Karpas-422 (cell line): ENCODE measurements at regions not wholly inside any gene's neighbourhood (a gene's known extent, or its start where the extent isn't known, plus 50 kb on each side); places are given as distances from the start of the nearest gene placed in this dataset.
A peak's percentile ranks its signal among the peaks of the same experiment; 100 is the strongest.

Experiments used
- DNase-seq: peaks from one replicate; pipeline ENCODE4 v3.0.0-alpha.2; 2015
- H2AFZ ChIP-seq: fragments of 200-600 bp; sonication (generic); 2 replicates; pipeline ENCODE4 v1.6.1; 2014; ENCODE audit warnings: antibody characterized with exemption, low read length, mixed read lengths
- H3K27ac ChIP-seq: fragments of 200-600 bp; sonication (generic); 2 replicates; pipeline ENCODE4 v1.5.1; 2014; ENCODE audit warnings: mild to moderate bottlenecking, low read length, moderate library complexity
- H3K27me3 ChIP-seq: fragments of 200-600 bp; sonication (generic); 2 replicates; pipeline ENCODE4 v1.6.1; 2014; ENCODE audit warnings: low read length, mixed read lengths
- H3K36me3 ChIP-seq: fragments of 200-600 bp; sonication (generic); 2 replicates; pipeline ENCODE4 v1.6.1; 2014; ENCODE audit warnings: low read length, mixed read lengths; ENCODE audit not compliant: insufficient read depth
- H3K4me1 ChIP-seq: fragments of 200-600 bp; sonication (generic); 2 replicates; pipeline ENCODE4 v1.6.1; 2014; ENCODE audit warnings: mild to moderate bottlenecking, low read length, mixed read lengths
- H3K4me2 ChIP-seq: fragments of 200-600 bp; sonication (generic); 2 replicates; pipeline ENCODE4 v1.6.1; 2014; ENCODE audit warnings: low read length, low read depth, mild to moderate bottlenecking; ENCODE audit not compliant: poor library complexity, severe bottlenecking
- H3K4me3 ChIP-seq: fragments of 200-600 bp; sonication (generic); 2 replicates; pipeline ENCODE4 v1.5.1; 2014; ENCODE audit warnings: mild to moderate bottlenecking, antibody characterized with exemption, low read length, mixed read lengths
- H3K79me2 ChIP-seq: fragments of 200-600 bp; sonication (generic); 2 replicates; pipeline ENCODE4 v1.6.1; 2014; ENCODE audit warnings: mild to moderate bottlenecking, low read length, mixed read lengths
- H3K9ac ChIP-seq: fragments of 200-600 bp; sonication (generic); 2 replicates; pipeline ENCODE4 v1.6.0; 2014; ENCODE audit warnings: low read length
- H3K9me2 ChIP-seq: fragments of 200-600 bp; sonication (generic), shearing (Covaris generic); replicated peaks from 2 replicates; pipeline ENCODE4 v1.6.0; 2014; ENCODE audit warnings: mild to moderate bottlenecking, low read length, moderate library complexity; ENCODE audit not compliant: insufficient read depth
- H3K9me3 ChIP-seq: fragments of 300-700, 200-600 bp; sonication (generic); 2 replicates; pipeline ENCODE4 v1.6.1; 2014; ENCODE audit warnings: low read length, mixed read lengths
- H4K20me1 ChIP-seq: fragments of 200-600 bp; sonication (generic); 2 replicates; pipeline ENCODE4 v1.6.1; 2014; ENCODE audit warnings: mild to moderate bottlenecking, antibody characterized with exemption, low read length, low read depth; ENCODE audit not compliant: insufficient read depth

GRCh38 chr2:176733698-176734430 is 464.6 kb downstream of the MTX2 start:
- no peak overlapping the region for H3K4me2 ChIP-seq
- 0 out of 2 replicates have a peak overlapping the region, but pooled peaks have one; percentile 64 for H2AFZ ChIP-seq
- no peaks in the 10 kb centered on the region for H3K9me2 ChIP-seq
- H4K20me1 ChIP-seq = no peaks in the 10 kb centered on the region
- no peaks in the 10 kb centered on the region for H3K9me3 ChIP-seq
- no peaks in the 10 kb centered on the region for H3K36me3 ChIP-seq
- no peak overlapping the region for H3K4me3 ChIP-seq
- H3K9ac ChIP-seq = no peak overlapping the region
- H3K27me3 ChIP-seq = no peaks in the 10 kb centered on the region
- no peak overlapping the region for H3K27ac ChIP-seq
- DNase-seq = no peak
- H3K79me2 ChIP-seq = no peaks in the 10 kb centered on the region
- H3K4me1 ChIP-seq = peaks cover 10% of the 10 kb centered on the region

GRCh38 chr2:176734868-176735267 is 465.6 kb downstream of the MTX2 start:
- Histone ChIP-seq H3K9me2 (no peaks in the 10 kb centered on the region), H4K20me1 (no peaks in the 10 kb centered on the region), H3K4me2 (no peak overlapping the region), H3K79me2 (no peaks in the 10 kb centered on the region), H3K27me3 (no peaks in the 10 kb centered on the region), H3K9ac (no peak overlapping the region), H3K9me3 (no peaks in the 10 kb centered on the region), H3K36me3 (no peaks in the 10 kb centered on the region), H3K4me3 (no peak overlapping the region), H3K27ac (no peak overlapping the region), H3K4me1 (peaks cover 16% of the 10 kb centered on the region), H2AFZ (no peak overlapping the region)
- no peak for DNase-seq

GRCh38 chr2:176742271-176742670 is 470.3 kb upstream of the HNRNPA3 start:
- H3K79me2 ChIP-seq = no peaks in the 10 kb centered on the region
- H4K20me1 ChIP-seq = no peaks in the 10 kb centered on the region
- no peak overlapping the region for H3K9ac ChIP-seq
- no peak overlapping the region for H2AFZ ChIP-seq
- DNase-seq = no peak
- no peak overlapping the region for H3K27ac ChIP-seq
- peaks cover 51% of the 10 kb centered on the region for H3K4me1 ChIP-seq
- H3K9me2 ChIP-seq = no peaks in the 10 kb centered on the region
- H3K9me3 ChIP-seq = no peaks in the 10 kb centered on the region
- H3K4me2 ChIP-seq = no peak overlapping the region
- H3K36me3 ChIP-seq = no peaks in the 10 kb centered on the region; the same call in 1 of the 2 replicates
- no peak overlapping the region for H3K4me3 ChIP-seq
- no peaks in the 10 kb centered on the region for H3K27me3 ChIP-seq

- H3K36me3 ChIP-seq = no peaks in the 10 kb centered on the region; the same call in 1 of the 2 replicates
- H3K4me1 ChIP-seq = peaks cover 65% of the 10 kb centered on the region
- no peak overlapping the region for H3K27ac ChIP-seq
- no peak for DNase-seq
- H3K79me2 ChIP-seq = no peaks in the 10 kb centered on the region
- no peak overlapping the region for H3K4me3 ChIP-seq
- H3K4me2 ChIP-seq = no peak overlapping the region
- H3K9me2 ChIP-seq = no peaks in the 10 kb centered on the region
- no peaks in the 10 kb centered on the region for H4K20me1 ChIP-seq
- no peak overlapping the region for H3K9ac ChIP-seq
- no peaks in the 10 kb centered on the region for H3K9me3 ChIP-seq
- H3K27me3 ChIP-seq = no peaks in the 10 kb centered on the region
- no peak overlapping the region for H2AFZ ChIP-seq
These were observed 468.9 kb upstream of the HNRNPA3 start for GRCh38 chr2:176743671-176744070.

- Histone ChIP-seq H3K4me2 (no peak overlapping the region), H3K27me3 (no peaks in the 10 kb centered on the region), H3K79me2 (no peaks in the 10 kb centered on the region), H3K36me3 (no peaks in the 10 kb centered on the region; the same call in 1 of the 2 replicates), H2AFZ (no peak overlapping the region), H3K9me3 (no peaks in the 10 kb centered on the region), H3K9ac (no peak overlapping the region), H4K20me1 (no peaks in the 10 kb centered on the region), H3K27ac (no peak overlapping the region), H3K4me3 (no peak overlapping the region), H3K9me2 (no peaks in the 10 kb centered on the region), H3K4me1 (peaks cover 70% of the 10 kb centered on the region)
- no peak for DNase-seq
These were observed 468.4 kb upstream of the HNRNPA3 start for GRCh38 chr2:176744146-176744545.

GRCh38 chr2:176745543-176746200 is 466.9 kb upstream of the HNRNPA3 start:
- Histone ChIP-seq H4K20me1 (no peaks in the 10 kb centered on the region), H3K9me2 (no peaks in the 10 kb centered on the region), H3K9ac (peak overlapping the region; percentile 53), H3K27ac (peak overlapping the region; percentile 98), H3K79me2 (no peaks in the 10 kb centered on the region), H3K36me3 (no peaks in the 10 kb centered on the region; the same call in 1 of the 2 replicates), H3K9me3 (no peaks in the 10 kb centered on the region), H3K4me3 (peak overlapping the region; percentile 48), H2AFZ (peak overlapping the region; percentile 15; the same call in 1 of the 2 replicates), H3K27me3 (no peaks in the 10 kb centered on the region), H3K4me2 (peak overlapping the region; percentile 64), H3K4me1 (peaks cover 74% of the 10 kb centered on the region)
- peak; percentile 69 for DNase-seq

GRCh38 chr2:176746411-176746810 is 466.2 kb upstream of the HNRNPA3 start:
- peak overlapping the region; percentile 53 for H3K9ac ChIP-seq
- DNase-seq = no peak
- no peaks in the 10 kb centered on the region for H3K27me3 ChIP-seq
- H3K4me3 ChIP-seq = no peak overlapping the region
- H4K20me1 ChIP-seq = no peaks in the 10 kb centered on the region
- H3K27ac ChIP-seq = peak overlapping the region; percentile 98
- H2AFZ ChIP-seq = no peak overlapping the region
- H3K4me1 ChIP-seq = peaks cover 81% of the 10 kb centered on the region
- H3K4me2 ChIP-seq = peak overlapping the region; percentile 64
- H3K9me3 ChIP-seq = no peaks in the 10 kb centered on the region
- H3K79me2 ChIP-seq = no peaks in the 10 kb centered on the region
- H3K36me3 ChIP-seq = no peaks in the 10 kb centered on the region
- no peaks in the 10 kb centered on the region for H3K9me2 ChIP-seq

- H3K9me2 ChIP-seq = no peaks in the 10 kb centered on the region
- no peaks in the 10 kb centered on the region for H3K9me3 ChIP-seq
- H3K4me1 ChIP-seq = peaks cover 92% of the 10 kb centered on the region
- no peaks in the 10 kb centered on the region for H4K20me1 ChIP-seq
- no peaks in the 10 kb centered on the region for H3K36me3 ChIP-seq
- no peak overlapping the region for H3K4me3 ChIP-seq
- no peak overlapping the region for H2AFZ ChIP-seq
- H3K9ac ChIP-seq = no peak overlapping the region
- no peak overlapping the region for H3K4me2 ChIP-seq
- no peak for DNase-seq
- no peaks in the 10 kb centered on the region for H3K27me3 ChIP-seq
- H3K79me2 ChIP-seq = no peaks in the 10 kb centered on the region
- peak overlapping the region; percentile 98 for H3K27ac ChIP-seq
These were observed 465.1 kb upstream of the HNRNPA3 start for GRCh38 chr2:176747506-176747905.
